Esophagus muscularis mucosa (tissue), 4 donors: ENCODE measurements at regions not wholly inside any gene's neighbourhood (a gene's known extent, or its start where the extent isn't known, plus 50 kb on each side); places are given as distances from the start of the nearest gene placed in this dataset.

ENCODE experiments used
- DNase-seq: peaks from one replicate; pipeline ENCODE4 v3.0.0-alpha.2; 2017; ENCODE audit errors: extremely low spot score
- H3K27ac ChIP-seq, 4 donors: fragments of 200-600 bp; sonication (generic); replicated peaks in 1 of 4; 1 replicate in 3 of 4; 2 replicates in 1 of 4; pipeline ENCODE4 v1.5.1; 2016 to 2019; ENCODE audit warnings: mild to moderate bottlenecking in 1 of 4
- H3K27me3 ChIP-seq, 4 donors: fragments of 200-600 bp; sonication (generic); one replicate each; pipeline versions ENCODE4 v1.5.1 to v1.6.0; 2016 to 2019
- H3K36me3 ChIP-seq, 4 donors: fragments of 200-600 bp; sonication (generic); one replicate each; pipeline ENCODE4 v1.5.1; 2016 to 2019
- H3K4me1 ChIP-seq, 4 donors: fragments of 200-600 bp; sonication (generic); one replicate each; pipeline ENCODE4 v1.5.1; 2016 to 2019
- H3K4me3 ChIP-seq, 4 donors: fragments of 200-600 bp; sonication (generic); 1 replicate in 2 of 4; 2 replicates in 2 of 4; pipeline ENCODE4 v1.5.1; 2016 to 2019; ENCODE audit warnings: mild to moderate bottlenecking in 4 of 4, moderate library complexity in 1 of 4
- H3K9me3 ChIP-seq, 4 donors: fragments of 200-600 bp; sonication (generic); 1 replicate in 3 of 4; 2 replicates in 1 of 4; pipeline ENCODE4 v1.5.1; 2016 to 2019
- EP300 ChIP-seq: sonication (generic); formaldehyde crosslinking; IDR thresholded peaks from one replicate; pipeline ENCODE4 v1.6.1; 2017; ENCODE audit warnings: antibody characterized with exemption
- POLR2A ChIP-seq: fragments of 450-650 bp; IDR thresholded peaks from one replicate; pipeline ENCODE4 v1.6.1; 2017; ENCODE audit warnings: antibody characterized with exemption, moderate library complexity, mild to moderate bottlenecking, low read depth
- POLR2AphosphoS5 ChIP-seq, 2 donors: sonication (generic); formaldehyde crosslinking; IDR thresholded peaks; one replicate each; pipeline ENCODE4 v1.6.1; 2017; ENCODE audit warnings: antibody characterized with exemption in 2 of 2
- WGBS: methylation state at CpG from one replicate; pipeline ENCODE4 v1.1.5; 2018; 5-methylcytosine and 5-hydroxymethylcytosine counted together
- intact Hi-C: fragments of 100-400 bp; cut with DNase I; formaldehyde crosslinking; loops from one replicate; pipeline ENCODE4 v1.15.1; 2023
- TF ChIP-seq, protein P1 (sequence below), 3 experiments: fragments of 200-600 bp in 2 of 3; fragments of 450-650 bp in 1 of 3; sonication (generic) in 2 of 3; IDR thresholded peaks; one replicate each; pipeline ENCODE4 v1.5.1; 2017 to 2019; ENCODE audit warnings: antibody characterized with exemption in 3 of 3, mild to moderate bottlenecking in 2 of 3, moderate library complexity in 1 of 3

DNA sequence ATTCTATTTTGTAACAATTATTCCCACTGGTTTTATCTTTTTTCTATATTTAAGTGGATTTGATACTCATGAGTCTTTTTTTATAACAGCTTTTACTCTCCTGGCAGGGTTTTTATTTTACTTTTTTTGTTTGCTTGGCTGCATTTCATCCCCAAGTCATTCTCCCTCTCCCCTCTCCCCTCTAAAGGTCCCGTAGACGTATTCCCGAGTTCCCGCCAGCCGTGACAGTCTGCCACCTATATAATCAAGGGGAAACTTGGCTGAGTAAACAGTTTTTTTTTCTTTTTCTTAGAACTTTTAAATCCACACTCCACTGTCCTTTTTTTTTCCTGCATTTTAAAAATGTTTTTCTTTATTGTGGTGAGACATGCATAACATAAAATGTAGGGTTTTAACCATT, 433.1 kb upstream of the HS6ST1 start:
- DNase-seq, result no peak
- peaks cover 0 to 11% (median 0%) of the 10 kb centered on the region in 4 donors for H3K27me3 ChIP-seq
- no peak overlapping the region for H3K4me3 ChIP-seq
- WGBS, result 84% methylated on average over 5 of the region's 5 CpGs
- TF ChIP-seq, protein P1, sequence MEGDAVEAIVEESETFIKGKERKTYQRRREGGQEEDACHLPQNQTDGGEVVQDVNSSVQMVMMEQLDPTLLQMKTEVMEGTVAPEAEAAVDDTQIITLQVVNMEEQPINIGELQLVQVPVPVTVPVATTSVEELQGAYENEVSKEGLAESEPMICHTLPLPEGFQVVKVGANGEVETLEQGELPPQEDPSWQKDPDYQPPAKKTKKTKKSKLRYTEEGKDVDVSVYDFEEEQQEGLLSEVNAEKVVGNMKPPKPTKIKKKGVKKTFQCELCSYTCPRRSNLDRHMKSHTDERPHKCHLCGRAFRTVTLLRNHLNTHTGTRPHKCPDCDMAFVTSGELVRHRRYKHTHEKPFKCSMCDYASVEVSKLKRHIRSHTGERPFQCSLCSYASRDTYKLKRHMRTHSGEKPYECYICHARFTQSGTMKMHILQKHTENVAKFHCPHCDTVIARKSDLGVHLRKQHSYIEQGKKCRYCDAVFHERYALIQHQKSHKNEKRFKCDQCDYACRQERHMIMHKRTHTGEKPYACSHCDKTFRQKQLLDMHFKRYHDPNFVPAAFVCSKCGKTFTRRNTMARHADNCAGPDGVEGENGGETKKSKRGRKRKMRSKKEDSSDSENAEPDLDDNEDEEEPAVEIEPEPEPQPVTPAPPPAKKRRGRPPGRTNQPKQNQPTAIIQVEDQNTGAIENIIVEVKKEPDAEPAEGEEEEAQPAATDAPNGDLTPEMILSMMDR (IDR thresholded peaks at IDR 0.05), result no peak
- no peak for TF ChIP-seq EP300
- TF ChIP-seq POLR2AphosphoS5 (IDR thresholded peaks at IDR 0.05), result no peak
- TF ChIP-seq POLR2A, result no peak
- H3K27ac ChIP-seq, result no peak overlapping the region
- no peaks in the 10 kb centered on the region for H3K9me3 ChIP-seq
- intact Hi-C loops, result no loop called here
- H3K36me3 ChIP-seq, result no peaks in the 10 kb centered on the region
- peaks cover 0 to 14% (median 3%) of the 10 kb centered on the region in 4 donors for H3K4me1 ChIP-seq

DNA sequence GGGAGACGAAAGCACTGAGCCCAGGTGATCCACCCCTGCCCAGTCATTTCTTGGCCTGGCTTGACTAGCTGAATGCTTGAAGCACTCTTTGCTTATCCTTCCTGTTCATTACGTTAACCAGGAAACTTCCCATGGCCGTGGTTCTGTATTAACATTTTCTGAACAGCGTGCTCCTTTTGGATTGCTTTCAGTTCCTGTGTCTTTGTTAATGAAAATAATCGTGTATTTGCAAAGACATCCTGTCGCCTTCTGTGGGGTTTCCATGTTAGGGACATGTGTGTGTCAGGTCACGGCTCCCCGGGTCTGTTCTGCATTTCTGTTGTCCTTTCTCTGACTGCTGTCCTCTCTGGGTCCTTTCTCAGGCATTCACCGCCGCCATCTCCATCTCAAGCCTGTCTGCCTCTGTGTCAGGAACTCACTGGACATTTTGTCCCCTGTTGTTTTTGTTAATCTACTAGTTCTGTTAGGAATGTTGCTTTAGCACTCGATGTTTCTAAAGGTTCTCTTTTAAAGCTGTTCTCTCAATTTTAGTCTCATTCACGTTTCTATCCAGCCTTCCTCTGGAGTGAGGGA, 434.1 kb upstream of the HS6ST1 start:
- H3K4me1 ChIP-seq, result peaks cover 0 to 14% (median 3%) of the 10 kb centered on the region in 4 donors
- TF ChIP-seq POLR2A (no peak), POLR2AphosphoS5 (IDR thresholded peaks at IDR 0.05) (no peak), EP300 (no peak)
- TF ChIP-seq, protein P1 (IDR thresholded peaks at IDR 0.05), result no peak
- H3K4me3 ChIP-seq, result no peak overlapping the region
- no peak for DNase-seq
- H3K27me3 ChIP-seq, result peaks cover 0 to 19% (median 0%) of the 10 kb centered on the region in 4 donors
- intact Hi-C loops, result no loop called here
- H3K9me3 ChIP-seq, result no peaks in the 10 kb centered on the region
- H3K36me3 ChIP-seq, result no peaks in the 10 kb centered on the region
- WGBS, result 77% methylated on average over 12 of the region's 12 CpGs
- H3K27ac ChIP-seq, result no peak overlapping the region

DNA sequence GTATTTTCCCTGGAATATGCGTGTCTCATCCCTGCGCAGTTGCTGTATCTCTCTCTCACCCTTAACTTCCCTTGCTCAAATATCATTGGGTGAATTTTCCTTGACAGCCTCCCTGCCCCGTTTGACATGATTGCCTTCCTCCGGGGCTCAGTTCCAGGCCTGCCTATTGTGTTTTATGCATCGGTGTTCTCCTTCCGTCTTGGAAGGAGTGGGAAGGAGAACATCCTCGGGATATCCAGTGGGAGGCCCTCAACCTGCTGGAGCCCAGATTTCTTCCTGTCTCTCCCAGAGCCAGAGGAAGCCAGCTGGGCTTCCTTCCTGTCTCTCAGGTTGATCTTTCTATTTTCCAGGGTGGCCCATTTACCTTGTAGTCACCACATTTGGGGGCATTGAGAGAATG, 434.7 kb upstream of the HS6ST1 start:
- peaks cover 0 to 24% (median 0%) of the 10 kb centered on the region in 4 donors for H3K27me3 ChIP-seq
- TF ChIP-seq POLR2AphosphoS5 (IDR thresholded peaks at IDR 0.05) (no peak), EP300 (no peak), POLR2A (no peak)
- TF ChIP-seq, protein P1 (IDR thresholded peaks at IDR 0.05), result no peak
- no peak for DNase-seq
- WGBS, result 71% methylated on average over 7 of the region's 7 CpGs
- intact Hi-C loops, result no loop called here
- no peaks in the 10 kb centered on the region for H3K36me3 ChIP-seq
- peaks cover 0 to 14% (median 3%) of the 10 kb centered on the region in 4 donors for H3K4me1 ChIP-seq
- no peak overlapping the region for H3K4me3 ChIP-seq
- H3K9me3 ChIP-seq, result no peaks in the 10 kb centered on the region
- no peak overlapping the region for H3K27ac ChIP-seq

DNA sequence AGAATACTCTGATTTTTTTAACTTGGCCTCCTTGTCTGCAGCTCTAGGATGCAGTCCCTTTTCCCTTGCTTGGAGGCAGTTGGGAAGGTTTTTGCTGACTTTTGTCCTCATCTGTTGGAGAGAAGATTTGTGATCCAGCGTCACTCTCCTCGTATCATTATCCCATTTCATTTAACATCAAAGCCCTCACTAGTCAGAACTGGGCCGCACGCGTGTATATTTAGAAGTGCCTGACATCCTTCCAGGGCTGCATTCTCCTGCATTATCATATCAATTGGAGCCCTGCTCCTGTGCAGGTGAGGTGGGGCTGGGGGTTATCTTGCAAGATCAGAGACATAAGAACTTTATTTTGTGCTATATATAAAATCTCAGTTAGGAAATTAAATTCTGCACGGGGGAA, 435.1 kb upstream of the HS6ST1 start:
- intact Hi-C loops, result no loop called here
- Histone ChIP-seq H3K27ac (no peak overlapping the region), H3K36me3 (no peaks in the 10 kb centered on the region), H3K9me3 (no peaks in the 10 kb centered on the region), H3K4me1 (peaks cover 0 to 14% (median 3%) of the 10 kb centered on the region in 4 donors), H3K27me3 (peaks cover 0 to 28% (median 0%) of the 10 kb centered on the region in 4 donors), H3K4me3 (no peak overlapping the region)
- TF ChIP-seq EP300 (no peak), POLR2A (no peak), POLR2AphosphoS5 (IDR thresholded peaks at IDR 0.05) (no peak)
- TF ChIP-seq, protein P1 (IDR thresholded peaks at IDR 0.05), result no peak
- WGBS, result 75% methylated on average over 6 of the region's 6 CpGs
- DNase-seq, result no peak

DNA sequence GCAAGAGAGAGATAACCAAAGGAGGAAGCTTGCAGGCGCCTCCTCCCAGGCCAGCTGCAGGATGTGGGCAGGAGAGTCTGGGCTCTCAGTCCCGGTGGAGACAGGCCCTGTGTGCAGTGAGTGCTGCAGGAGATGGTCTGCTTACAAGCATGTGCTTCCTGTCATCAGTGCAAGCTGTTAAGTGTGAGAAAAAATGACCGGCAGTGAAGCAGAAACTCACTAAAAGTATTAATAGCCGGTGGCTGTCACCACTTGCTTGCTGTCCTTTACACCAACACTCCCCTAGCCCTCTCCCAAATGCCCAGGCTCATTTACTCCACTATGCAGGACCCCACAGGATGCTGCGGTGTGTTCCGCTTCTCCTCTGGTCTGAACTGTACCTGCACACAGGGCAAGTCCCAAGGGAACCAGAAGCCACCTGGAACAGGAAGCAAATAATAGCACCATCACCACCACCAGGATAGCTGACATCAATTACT, 435.6 kb upstream of the HS6ST1 start:
- intact Hi-C loops, result no loop called here
- Histone ChIP-seq H3K27me3 (peaks cover 0 to 28% (median 0%) of the 10 kb centered on the region in 4 donors), H3K36me3 (no peaks in the 10 kb centered on the region), H3K4me1 (peaks cover 0 to 14% (median 3%) of the 10 kb centered on the region in 4 donors), H3K27ac (no peak overlapping the region), H3K4me3 (no peak overlapping the region), H3K9me3 (no peaks in the 10 kb centered on the region)
- TF ChIP-seq EP300, result no peak
- TF ChIP-seq POLR2AphosphoS5 (IDR thresholded peaks at IDR 0.05), result no peak
- no peak for TF ChIP-seq POLR2A
- DNase-seq, result no peak
- 51% methylated on average over 4 of the region's 6 CpGs for WGBS
